ENCODE measurements at regions not wholly inside any gene's neighbourhood (a gene's known extent, or its start where the extent isn't known, plus 50 kb on each side); places are given as distances from the start of the nearest gene placed in this dataset.

GRCh38 chr1:244173240-244173639, 122.2 kb downstream of the ZBTB18 start:
- no peak overlapping the region for H2BK12ac ChIP-seq (ENCODE audit: low read length)
- H4K91ac ChIP-seq (ENCODE audit: low read depth, low read length, poor library complexity) = no peak overlapping the region
- H3K23ac ChIP-seq (ENCODE audit: low read depth, low read length, poor library complexity) = no peak overlapping the region
- H2AFZ ChIP-seq (ENCODE audit: low read length) = no peak overlapping the region
- peaks cover 5 to 6% of the 10 kb centered on the region in 2 donors for H3K4me1 ChIP-seq (ENCODE audit: control insufficient read depth in 2 of 2, insufficient read depth in 1 of 2, low read depth in 1 of 2, low read length in 2 of 2)
- no peak overlapping the region for H3K27ac ChIP-seq (replicated peaks; ENCODE audit: low read length)
- no peaks in the 10 kb centered on the region for H3K27me3 ChIP-seq (ENCODE audit: control insufficient read depth in 3 of 3, insufficient read depth in 3 of 3, low read depth in 1 of 3, low read length in 3 of 3)
- H3K79me1 ChIP-seq (ENCODE audit: low read depth, low read length) = no peaks in the 10 kb centered on the region
- H2BK15ac ChIP-seq (ENCODE audit: low read length) = no peak overlapping the region
- H3K4me2 ChIP-seq (ENCODE audit: insufficient read depth, low read length, poor library complexity, severe bottlenecking) = no peak overlapping the region
- no peak overlapping the region for H2BK120ac ChIP-seq (ENCODE audit: low read depth, low read length)
- no CpG with 5 or more reads among the region's 4 CpGs for WGBS, 2 donors (ENCODE audit: extremely low coverage in 2 of 2, insufficient read length in 2 of 2, insufficient replicate concordance in 1 of 2)
- no peaks in the 10 kb centered on the region for H3K9me3 ChIP-seq (replicated peaks in 1 of 2; ENCODE audit: control insufficient read depth in 2 of 2, insufficient read depth in 1 of 2, low read depth in 1 of 2, low read length in 2 of 2)
- no peak overlapping the region for H4K8ac ChIP-seq (ENCODE audit: low read depth, low read length)
- no peaks in the 10 kb centered on the region for H3K36me3 ChIP-seq (replicated peaks in 1 of 2; ENCODE audit: control insufficient read depth in 2 of 2, insufficient read depth in 2 of 2, low read length in 2 of 2)
- no peak for DNase-seq (ENCODE audit: low spot score)
- H3K14ac ChIP-seq (ENCODE audit: low read length) = no peak overlapping the region
- H3K4me3 ChIP-seq (ENCODE audit: low read length in 2 of 2) = no peak overlapping the region
- no peak overlapping the region for H2BK5ac ChIP-seq (ENCODE audit: low read length)
- H3K18ac ChIP-seq (ENCODE audit: low read length) = no peak overlapping the region
- no peak overlapping the region for H3K9ac ChIP-seq (ENCODE audit: low read depth, low read length, poor library complexity)
- H3K4ac ChIP-seq (ENCODE audit: low read length) = no peak overlapping the region
- H2AK5ac ChIP-seq (ENCODE audit: low read depth, low read length) = no peak overlapping the region

GRCh38 chr1:244173769-244174168, 122.7 kb downstream of the ZBTB18 start:
- Histone ChIP-seq H2AFZ (ENCODE audit: low read length) (no peak overlapping the region), H2BK120ac (ENCODE audit: low read depth, low read length) (no peak overlapping the region), H3K9ac (ENCODE audit: low read depth, low read length, poor library complexity) (no peak overlapping the region), H3K27ac (replicated peaks; ENCODE audit: low read length) (no peak overlapping the region), H3K9me3 (replicated peaks in 1 of 2; ENCODE audit: control insufficient read depth in 2 of 2, insufficient read depth in 1 of 2, low read depth in 1 of 2, low read length in 2 of 2) (no peaks in the 10 kb centered on the region), H3K18ac (ENCODE audit: low read length) (no peak overlapping the region), H3K79me1 (ENCODE audit: low read depth, low read length) (no peaks in the 10 kb centered on the region), H4K8ac (ENCODE audit: low read depth, low read length) (no peak overlapping the region), H3K4ac (ENCODE audit: low read length) (no peak overlapping the region), H3K27me3 (ENCODE audit: control insufficient read depth in 3 of 3, insufficient read depth in 3 of 3, low read depth in 1 of 3, low read length in 3 of 3) (no peaks in the 10 kb centered on the region), H3K4me2 (ENCODE audit: insufficient read depth, low read length, poor library complexity, severe bottlenecking) (no peak overlapping the region), H3K23ac (ENCODE audit: low read depth, low read length, poor library complexity) (no peak overlapping the region), H3K4me3 (ENCODE audit: low read length in 2 of 2) (no peak overlapping the region), H2BK15ac (ENCODE audit: low read length) (no peak overlapping the region), H2BK12ac (ENCODE audit: low read length) (no peak overlapping the region), H4K91ac (ENCODE audit: low read depth, low read length, poor library complexity) (no peak overlapping the region), H2BK5ac (ENCODE audit: low read length) (no peak overlapping the region), H3K36me3 (replicated peaks in 1 of 2; ENCODE audit: control insufficient read depth in 2 of 2, insufficient read depth in 2 of 2, low read length in 2 of 2) (no peaks in the 10 kb centered on the region), H2AK5ac (ENCODE audit: low read depth, low read length) (no peak overlapping the region), H3K4me1 (ENCODE audit: control insufficient read depth in 2 of 2, insufficient read depth in 1 of 2, low read depth in 1 of 2, low read length in 2 of 2) (peaks cover 5 to 6% of the 10 kb centered on the region in 2 donors), H3K14ac (ENCODE audit: low read length) (no peak overlapping the region)
- DNase-seq (ENCODE audit: low spot score) = no peak
- WGBS, 2 donors (ENCODE audit: extremely low coverage in 2 of 2, insufficient read length in 2 of 2, insufficient replicate concordance in 1 of 2) = no CpG with 5 or more reads among the region's 6 CpGs

- H3K18ac ChIP-seq (ENCODE audit: low read length) = no peak overlapping the region
- H3K79me1 ChIP-seq (ENCODE audit: low read depth, low read length) = no peaks in the 10 kb centered on the region
- H3K36me3 ChIP-seq (replicated peaks in 1 of 2; ENCODE audit: control insufficient read depth in 2 of 2, insufficient read depth in 2 of 2, low read length in 2 of 2) = no peaks in the 10 kb centered on the region
- H3K27ac ChIP-seq (replicated peaks; ENCODE audit: low read length) = no peak overlapping the region
- H2BK120ac ChIP-seq (ENCODE audit: low read depth, low read length) = no peak overlapping the region
- no peak overlapping the region for H2BK5ac ChIP-seq (ENCODE audit: low read length)
- H2AK5ac ChIP-seq (ENCODE audit: low read depth, low read length) = no peak overlapping the region
- no peak overlapping the region for H2BK12ac ChIP-seq (ENCODE audit: low read length)
- H2AFZ ChIP-seq (ENCODE audit: low read length) = peak overlapping the region; percentile 20
- H3K4me1 ChIP-seq (ENCODE audit: control insufficient read depth in 2 of 2, insufficient read depth in 1 of 2, low read depth in 1 of 2, low read length in 2 of 2) = peaks cover 5 to 6% of the 10 kb centered on the region in 2 donors
- H2BK15ac ChIP-seq (ENCODE audit: low read length) = no peak overlapping the region
- H3K4ac ChIP-seq (ENCODE audit: low read length) = no peak overlapping the region
- no CpG with 5 or more reads among the region's 3 CpGs for WGBS, 2 donors (ENCODE audit: extremely low coverage in 2 of 2, insufficient read length in 2 of 2, insufficient replicate concordance in 1 of 2)
- no peak overlapping the region for H4K91ac ChIP-seq (ENCODE audit: low read depth, low read length, poor library complexity)
- H3K4me3 ChIP-seq (ENCODE audit: low read length in 2 of 2) = no peak overlapping the region
- H4K8ac ChIP-seq (ENCODE audit: low read depth, low read length) = no peak overlapping the region
- H3K9ac ChIP-seq (ENCODE audit: low read depth, low read length, poor library complexity) = no peak overlapping the region
- H3K23ac ChIP-seq (ENCODE audit: low read depth, low read length, poor library complexity) = no peak overlapping the region
- no peaks in the 10 kb centered on the region for H3K27me3 ChIP-seq (ENCODE audit: control insufficient read depth in 3 of 3, insufficient read depth in 3 of 3, low read depth in 1 of 3, low read length in 3 of 3)
- no peak for DNase-seq (ENCODE audit: low spot score)
- H3K14ac ChIP-seq (ENCODE audit: low read length) = no peak overlapping the region
- H3K9me3 ChIP-seq (replicated peaks in 1 of 2; ENCODE audit: control insufficient read depth in 2 of 2, insufficient read depth in 1 of 2, low read depth in 1 of 2, low read length in 2 of 2) = no peaks in the 10 kb centered on the region
- H3K4me2 ChIP-seq (ENCODE audit: insufficient read depth, low read length, poor library complexity, severe bottlenecking) = no peak overlapping the region
Measured at GRCh38 chr1:244174922-244175521, 123.9 kb downstream of the ZBTB18 start.

GRCh38 chr1:244176201-244176600, 125.1 kb downstream of the ZBTB18 start:
- Histone ChIP-seq H3K36me3 (replicated peaks in 1 of 2; ENCODE audit: control insufficient read depth in 2 of 2, insufficient read depth in 2 of 2, low read length in 2 of 2) (no peaks in the 10 kb centered on the region), H3K4me1 (ENCODE audit: control insufficient read depth in 2 of 2, insufficient read depth in 1 of 2, low read depth in 1 of 2, low read length in 2 of 2) (peaks cover 5 to 6% of the 10 kb centered on the region in 2 donors), H3K79me1 (ENCODE audit: low read depth, low read length) (no peaks in the 10 kb centered on the region), H2BK12ac (ENCODE audit: low read length) (no peak overlapping the region), H3K23ac (ENCODE audit: low read depth, low read length, poor library complexity) (no peak overlapping the region), H4K8ac (ENCODE audit: low read depth, low read length) (no peak overlapping the region), H3K9ac (ENCODE audit: low read depth, low read length, poor library complexity) (no peak overlapping the region), H2BK15ac (ENCODE audit: low read length) (no peak overlapping the region), H2AK5ac (ENCODE audit: low read depth, low read length) (no peak overlapping the region), H4K91ac (ENCODE audit: low read depth, low read length, poor library complexity) (no peak overlapping the region), H2BK120ac (ENCODE audit: low read depth, low read length) (no peak overlapping the region), H3K27ac (replicated peaks; ENCODE audit: low read length) (no peak overlapping the region), H2AFZ (ENCODE audit: low read length) (no peak overlapping the region), H3K27me3 (ENCODE audit: control insufficient read depth in 3 of 3, insufficient read depth in 3 of 3, low read depth in 1 of 3, low read length in 3 of 3) (no peaks in the 10 kb centered on the region), H2BK5ac (ENCODE audit: low read length) (no peak overlapping the region), H3K9me3 (replicated peaks in 1 of 2; ENCODE audit: control insufficient read depth in 2 of 2, insufficient read depth in 1 of 2, low read depth in 1 of 2, low read length in 2 of 2) (no peaks in the 10 kb centered on the region), H3K4ac (ENCODE audit: low read length) (no peak overlapping the region), H3K18ac (ENCODE audit: low read length) (no peak overlapping the region), H3K14ac (ENCODE audit: low read length) (no peak overlapping the region), H3K4me2 (ENCODE audit: insufficient read depth, low read length, poor library complexity, severe bottlenecking) (no peak overlapping the region), H3K4me3 (ENCODE audit: low read length in 2 of 2) (no peak overlapping the region)
- no peak for DNase-seq (ENCODE audit: low spot score)
- WGBS, 2 donors (ENCODE audit: extremely low coverage in 2 of 2, insufficient read length in 2 of 2, insufficient replicate concordance in 1 of 2) = no CpG with 5 or more reads among the region's 3 CpGs
